GF-D8 (cell line): ENCODE measurements at regions not wholly inside any gene's neighbourhood (a gene's known extent, or its start where the extent isn't known, plus 50 kb on each side); places are given as distances from the start of the nearest gene placed in this dataset.
"Not testable (repeated sequence)": the region's sequence is repeated elsewhere in the genome, so short reads cannot be mapped to it uniquely, and the experiment has no call there.

Experiments used
- DNase-seq: peaks from one replicate; lab custom pipeline; 2025; lab: John Stamatoyannopoulos, UW

GRCh38 chr3:88000853-88001252, 58.0 kb downstream of the CGGBP1 start:
- DNase-seq = no peak

DNA sequence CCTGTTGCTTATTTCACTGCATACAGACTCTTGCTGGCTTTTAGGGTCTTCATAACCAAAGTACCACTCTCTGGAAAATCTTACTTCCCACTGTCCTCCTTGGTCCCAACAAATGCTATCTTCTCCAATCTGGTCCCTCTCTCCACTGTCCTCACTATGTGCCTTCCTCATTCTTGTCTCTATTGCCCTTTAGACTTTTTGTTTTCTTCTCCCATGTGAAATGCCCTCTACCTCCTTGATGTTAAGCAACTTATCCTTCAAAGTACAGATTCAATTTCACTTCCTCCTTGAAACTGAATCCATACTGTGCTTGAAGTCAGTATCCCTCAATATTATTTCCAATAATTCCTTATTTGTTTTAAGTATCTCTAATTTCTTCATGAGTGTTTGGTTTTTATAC, 60.8 kb downstream of the CGGBP1 start:
- no peak for DNase-seq

DNA sequence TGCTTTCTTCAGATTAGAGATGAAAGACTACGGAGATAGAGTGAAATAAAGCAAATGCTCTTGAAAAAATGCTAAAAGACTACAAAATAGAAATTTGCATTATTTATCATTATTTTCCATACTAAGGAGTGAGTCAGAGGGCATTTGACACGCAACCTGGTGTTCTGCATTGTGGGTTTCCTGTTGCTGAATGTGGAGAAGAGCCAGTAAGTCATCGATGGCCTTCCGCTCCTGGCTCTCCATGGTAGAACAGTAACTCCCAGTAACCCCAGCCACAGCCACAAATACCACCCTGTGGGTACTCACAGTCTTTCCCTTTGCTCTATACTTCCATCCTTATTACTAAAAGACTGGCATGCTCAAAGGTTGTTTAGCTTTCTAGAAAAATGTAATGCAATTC, 61.5 kb downstream of the CGGBP1 start:
- DNase-seq = peak; percentile 3

GRCh38 chr3:87996882-87997281, 61.9 kb downstream of the CGGBP1 start:
- DNase-seq = no peak

GRCh38 chr3:87993566-87993965, 65.2 kb downstream of the CGGBP1 start:
- no peak for DNase-seq

GRCh38 chr3:87987952-87988351, 70.9 kb downstream of the CGGBP1 start:
- DNase-seq = no peak

- DNase-seq = no peak
Observed at GRCh38 chr3:87982421-87982820, 76.4 kb downstream of the CGGBP1 start.

DNA sequence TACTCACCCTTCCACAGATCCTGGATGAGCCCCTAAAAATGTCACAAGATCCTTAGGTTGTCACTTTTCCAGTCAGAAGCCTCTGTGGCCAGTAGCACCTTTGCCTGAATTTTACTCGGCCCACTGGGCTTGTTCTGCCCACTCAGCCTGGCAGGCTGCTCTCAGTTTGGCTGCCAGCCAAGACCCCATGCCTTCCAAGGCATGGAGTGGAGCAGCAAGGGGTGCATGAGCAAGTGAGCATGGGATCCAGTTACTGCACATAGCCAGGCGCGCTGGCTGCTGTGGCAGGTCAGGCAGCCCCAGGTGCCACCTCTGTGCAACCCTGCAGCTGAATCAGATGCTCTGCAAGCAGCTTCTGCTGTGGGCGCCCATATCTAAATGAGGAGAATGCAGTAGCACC, 79.3 kb downstream of the CGGBP1 start:
- DNase-seq = no peak

- DNase-seq = no peak
Observed at GRCh38 chr3:87977765-87978164, 81.0 kb downstream of the CGGBP1 start.

DNA sequence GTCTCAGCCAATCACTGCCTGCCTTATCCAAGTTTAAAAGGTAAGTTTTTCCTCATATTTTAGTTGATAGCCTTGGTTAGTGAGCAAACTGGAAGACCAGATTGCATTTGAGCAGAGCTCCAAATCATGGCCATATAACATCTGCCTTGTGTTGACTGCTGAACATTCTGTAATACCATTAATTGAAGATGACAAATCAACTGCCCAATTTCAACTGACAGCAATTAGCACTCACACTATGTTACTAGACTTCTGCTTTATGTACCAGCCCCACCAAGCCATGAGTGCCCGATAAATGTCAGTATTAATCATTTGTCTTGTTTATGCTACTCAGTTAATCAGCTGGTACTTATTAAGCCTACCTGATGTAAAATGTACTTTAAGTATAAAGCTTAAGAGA, 83.1 kb downstream of the CGGBP1 start:
- no peak for DNase-seq

- no peak for DNase-seq
Observed at GRCh38 chr3:87973906-87974305, 84.9 kb downstream of the CGGBP1 start.

GRCh38 chr3:87969620-87970019, 89.2 kb downstream of the CGGBP1 start:
- DNase-seq = no peak

DNA sequence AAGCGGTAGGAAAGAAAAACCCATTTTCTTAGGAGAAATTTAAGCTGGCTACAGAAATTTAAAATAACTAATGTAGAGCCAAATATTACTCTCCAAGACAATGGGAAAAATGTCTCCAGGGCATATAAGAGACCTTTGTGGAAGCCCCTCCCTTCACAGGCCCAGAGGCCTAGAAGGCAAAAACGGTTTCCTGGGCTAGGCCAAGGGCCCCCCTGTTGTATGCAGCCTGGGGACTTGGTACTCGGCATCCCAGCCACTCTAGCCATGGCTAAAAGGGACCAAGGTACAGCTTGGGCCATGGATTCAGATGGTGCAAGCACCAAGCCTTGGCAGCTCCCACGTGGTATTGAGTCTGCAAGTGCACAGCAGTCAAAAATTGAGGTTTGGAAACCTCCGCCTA, 90.1 kb downstream of the CGGBP1 start:
- no peak for DNase-seq

DNA sequence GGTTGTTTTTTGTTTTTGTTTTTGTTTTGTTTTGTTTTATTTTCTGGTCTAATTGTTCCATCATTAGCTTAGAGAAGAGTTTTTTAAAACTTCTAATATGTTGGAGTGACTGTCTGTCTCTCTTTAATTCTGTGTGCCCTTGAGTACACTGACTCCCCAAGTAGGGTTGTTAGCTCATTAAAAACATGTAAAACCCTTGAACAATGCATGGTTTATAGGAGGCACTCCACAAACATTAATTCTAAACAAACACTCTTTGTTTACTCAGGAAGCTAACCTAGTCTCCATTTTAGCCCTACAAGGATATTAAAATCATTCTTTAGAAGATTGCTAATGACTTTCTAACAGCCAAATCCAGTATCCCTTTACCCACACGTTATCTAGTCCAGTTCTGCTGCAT, 100.5 kb downstream of the CGGBP1 start:
- DNase-seq = no peak

- no peak for DNase-seq
Observed at GRCh38 chr3:87957575-87957974, 101.2 kb downstream of the CGGBP1 start.

- no peak for DNase-seq
Observed at GRCh38 chr3:87949879-87950208, 109.0 kb downstream of the CGGBP1 start.

GRCh38 chr3:87949189-87949878, 109.5 kb downstream of the CGGBP1 start:
- DNase-seq = no peak

DNA sequence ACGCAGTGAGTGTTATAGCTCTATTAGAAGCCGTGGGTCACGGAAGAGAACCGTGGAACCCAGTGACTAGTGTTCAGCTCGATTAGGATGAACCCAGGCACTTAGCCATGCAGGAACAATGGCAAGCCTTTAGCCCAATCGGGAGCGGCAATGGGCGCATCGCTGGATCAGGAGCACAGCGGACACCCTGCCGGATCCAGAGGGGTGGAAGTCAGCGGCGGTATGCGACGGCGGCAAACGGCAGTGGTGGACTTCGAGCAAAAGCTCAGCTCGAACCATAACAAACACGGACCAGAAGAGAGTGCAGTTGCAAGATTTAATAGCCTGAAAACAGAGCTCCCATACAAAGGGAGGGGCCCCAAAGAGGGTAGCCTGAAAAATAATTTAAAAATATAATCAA, 112.8 kb downstream of the CGGBP1 start:
- DNase-seq = not testable (repeated sequence)

- not testable (repeated sequence) for DNase-seq
Observed at GRCh38 chr3:87942256-87942655, 116.5 kb downstream of the CGGBP1 start.

DNA sequence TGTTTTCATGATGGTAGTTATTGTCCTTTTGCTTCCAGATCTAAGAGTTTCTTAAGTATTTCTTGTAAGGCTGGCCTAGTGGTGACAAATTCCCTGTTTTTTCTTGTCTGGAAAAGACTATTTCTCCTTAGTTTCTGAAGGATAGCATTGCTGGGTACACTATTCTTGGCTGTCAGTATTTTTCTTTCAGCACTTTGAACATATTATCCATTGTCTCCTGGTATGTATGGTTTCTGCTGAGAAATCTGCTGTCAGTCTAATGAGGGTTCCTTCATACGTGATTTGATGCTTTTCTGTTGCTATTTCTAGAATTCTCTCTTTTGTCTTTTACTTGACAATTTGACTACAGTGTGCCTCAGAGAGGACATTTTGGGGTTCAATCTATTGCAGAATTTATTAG, 134.3 kb downstream of the CGGBP1 start:
- no peak for DNase-seq

DNA sequence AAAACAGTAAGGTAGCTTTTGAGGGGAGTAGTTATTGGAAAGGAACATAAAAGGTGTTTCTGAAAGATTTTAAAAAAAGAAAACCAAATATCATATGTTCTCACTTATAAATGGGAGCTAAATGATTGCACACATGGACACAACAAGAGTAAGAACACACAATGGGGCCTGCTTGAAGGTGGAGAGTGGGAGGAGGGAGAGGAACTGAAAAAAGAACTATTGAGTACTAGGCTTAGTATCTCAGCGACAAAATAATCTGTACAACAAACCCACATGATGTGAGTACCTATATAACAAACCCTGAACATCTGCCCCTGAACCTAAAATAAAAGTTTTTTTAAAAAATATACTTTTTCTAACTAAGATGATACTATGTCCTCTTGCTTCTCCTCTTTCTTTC, 138.3 kb downstream of the CGGBP1 start:
- no peak for DNase-seq

- no peak for DNase-seq
Observed at GRCh38 chr3:87901141-87901540, 157.7 kb downstream of the CGGBP1 start.

GRCh38 chr3:87900061-87900460, 158.7 kb downstream of the CGGBP1 start:
- DNase-seq = no peak

GRCh38 chr3:87898971-87899370, 159.8 kb downstream of the CGGBP1 start:
- DNase-seq = no peak

- DNase-seq = no peak
Observed at GRCh38 chr3:87895983-87896382, 162.8 kb downstream of the CGGBP1 start.
